ENCODE measurements at regions not wholly inside any gene's neighbourhood (a gene's known extent, or its start where the extent isn't known, plus 50 kb on each side); places are given as distances from the start of the nearest gene placed in this dataset.

DNA sequence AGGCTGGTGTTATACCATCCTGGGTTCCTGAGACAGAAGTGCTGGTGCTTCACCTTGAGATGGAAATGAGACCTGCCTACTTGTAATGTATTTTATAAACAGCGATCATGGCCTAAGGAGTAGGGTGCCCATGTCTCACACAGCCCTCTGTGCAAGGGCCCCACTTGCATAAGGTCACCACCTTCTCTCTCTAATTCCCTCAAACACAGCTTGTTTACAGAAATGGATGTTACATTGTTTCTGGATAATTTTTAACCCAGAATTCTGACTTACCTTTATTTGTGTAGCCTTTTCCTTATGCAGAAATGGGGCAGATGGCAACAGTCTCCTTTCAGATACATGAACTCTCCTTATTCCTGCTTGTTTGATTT, 95.1 kb upstream of the UMPS start:
- Histone ChIP-seq H3K9me3 (ENCODE audit: control insufficient read depth, insufficient read depth, low read depth, low read length) (no peaks in the 10 kb centered on the region), H3K27ac (ENCODE audit: low read length) (no peak overlapping the region), H3K4me3 (ENCODE audit: low read depth in 2 of 2, low read length in 2 of 2) (no peak overlapping the region), H3K4me1 (ENCODE audit: control insufficient read depth, insufficient read depth, low read length) (no peaks in the 10 kb centered on the region), H3K27me3 (ENCODE audit: control insufficient read depth, insufficient read depth, low read length) (peaks cover 37% of the 10 kb centered on the region), H3K36me3 (ENCODE audit: control insufficient read depth, insufficient read depth, low read length) (no peaks in the 10 kb centered on the region)
- ChIA-PET POLR2A (no interaction called here), CTCF (no interaction called here)
- no peak for ATAC-seq
- in situ Hi-C loops (cut with HindIII; ENCODE audit: low pct_unique_long_range_greater_than_20kb, low sequenced_read_pairs) (no loop called here), intact Hi-C loops (cut with micrococcal nuclease; ENCODE audit: unreplicated experiment) (no loop called here)
- no TSS peak for BruUV-seq (replicated peaks)
- DNase-seq (ENCODE audit: low read depth, low spot score), result no peak
- TF ChIP-seq REST (IDR thresholded peaks at IDR 0.05; ENCODE audit: insufficient read depth in 1 of 2, low read depth in 2 of 2, low read length in 1 of 2) (no peak), SIN3A (IDR thresholded peaks at IDR 0.05; ENCODE audit: borderline replicate concordance, insufficient read depth, low read depth, low read length) (no peak), TCF7L2 (IDR thresholded peaks at IDR 0.05; ENCODE audit: low read depth, low read length) (no peak), POLR2AphosphoS5 (IDR thresholded peaks at IDR 0.05; ENCODE audit: low read depth, low read length) (no peak)
- TF ChIP-seq, protein P1, sequence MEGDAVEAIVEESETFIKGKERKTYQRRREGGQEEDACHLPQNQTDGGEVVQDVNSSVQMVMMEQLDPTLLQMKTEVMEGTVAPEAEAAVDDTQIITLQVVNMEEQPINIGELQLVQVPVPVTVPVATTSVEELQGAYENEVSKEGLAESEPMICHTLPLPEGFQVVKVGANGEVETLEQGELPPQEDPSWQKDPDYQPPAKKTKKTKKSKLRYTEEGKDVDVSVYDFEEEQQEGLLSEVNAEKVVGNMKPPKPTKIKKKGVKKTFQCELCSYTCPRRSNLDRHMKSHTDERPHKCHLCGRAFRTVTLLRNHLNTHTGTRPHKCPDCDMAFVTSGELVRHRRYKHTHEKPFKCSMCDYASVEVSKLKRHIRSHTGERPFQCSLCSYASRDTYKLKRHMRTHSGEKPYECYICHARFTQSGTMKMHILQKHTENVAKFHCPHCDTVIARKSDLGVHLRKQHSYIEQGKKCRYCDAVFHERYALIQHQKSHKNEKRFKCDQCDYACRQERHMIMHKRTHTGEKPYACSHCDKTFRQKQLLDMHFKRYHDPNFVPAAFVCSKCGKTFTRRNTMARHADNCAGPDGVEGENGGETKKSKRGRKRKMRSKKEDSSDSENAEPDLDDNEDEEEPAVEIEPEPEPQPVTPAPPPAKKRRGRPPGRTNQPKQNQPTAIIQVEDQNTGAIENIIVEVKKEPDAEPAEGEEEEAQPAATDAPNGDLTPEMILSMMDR (IDR thresholded peaks at IDR 0.05), result no peak

GRCh38 chr3:124636101-124636862, 94.0 kb upstream of the UMPS start:
- H3K9me3 ChIP-seq (ENCODE audit: control insufficient read depth, insufficient read depth, low read depth, low read length), result no peaks in the 10 kb centered on the region
- POLR2A ChIA-PET, result no interaction called here
- DNase-seq (ENCODE audit: low read depth, low spot score) (no peak), ATAC-seq (no peak)
- H3K4me3 ChIP-seq (ENCODE audit: low read depth in 2 of 2, low read length in 2 of 2), result no peak overlapping the region
- intact Hi-C loops (cut with micrococcal nuclease; ENCODE audit: unreplicated experiment), result no loop called here
- H3K4me1 ChIP-seq (ENCODE audit: control insufficient read depth, insufficient read depth, low read length), result no peaks in the 10 kb centered on the region
- H3K36me3 ChIP-seq (ENCODE audit: control insufficient read depth, insufficient read depth, low read length), result no peaks in the 10 kb centered on the region
- H3K27ac ChIP-seq (ENCODE audit: low read length), result no peak overlapping the region
- no TSS peak for BruUV-seq (replicated peaks)
- CTCF ChIA-PET, result no interaction called here
- in situ Hi-C loops (cut with HindIII; ENCODE audit: low pct_unique_long_range_greater_than_20kb, low sequenced_read_pairs), result no loop called here
- no peak for TF ChIP-seq POLR2AphosphoS5 (IDR thresholded peaks at IDR 0.05; ENCODE audit: low read depth, low read length)
- TF ChIP-seq, protein P1 (IDR thresholded peaks at IDR 0.05), result peak; percentile 7; the same call in 1 of the 2 replicates
- H3K27me3 ChIP-seq (ENCODE audit: control insufficient read depth, insufficient read depth, low read length), result peaks cover 34% of the 10 kb centered on the region
